Fibroblast of lung (primary cell): ENCODE measurements at regions not wholly inside any gene's neighbourhood (a gene's known extent, or its start where the extent isn't known, plus 50 kb on each side); places are given as distances from the start of the nearest gene placed in this dataset.

Experiments used
- DNase-seq, 2 donors: peaks; one replicate each; pipeline versions ENCODE4 v3.0.0 to v3.0.0-alpha.2; 2010; ENCODE audit warnings: low read depth in 2 of 2
- H2AFZ ChIP-seq: 2 replicates; pipeline ENCODE4 v1.5.1; 2012; ENCODE audit warnings: low read length, control low read depth, inconsistent platforms
- H3K27ac ChIP-seq: 2 replicates; pipeline ENCODE4 v1.5.1; 2011; ENCODE audit warnings: low read length, control low read depth; ENCODE audit not compliant: insufficient read depth
- H3K27me3 ChIP-seq: 2 replicates; pipeline ENCODE4 v1.5.1; 2011; ENCODE audit warnings: mild to moderate bottlenecking, low read length; ENCODE audit not compliant: control insufficient read depth, insufficient read depth
- H3K36me3 ChIP-seq: 2 replicates; pipeline ENCODE4 v1.5.1; 2011; ENCODE audit warnings: low read length; ENCODE audit not compliant: control insufficient read depth, insufficient read depth
- H3K4me1 ChIP-seq: 2 replicates; pipeline ENCODE4 v1.5.1; 2011; ENCODE audit warnings: low read length; ENCODE audit not compliant: control insufficient read depth, insufficient read depth; ENCODE audit errors: extremely low read depth
- H3K4me2 ChIP-seq: 2 replicates; pipeline ENCODE4 v1.5.1; 2011; ENCODE audit warnings: low read length, control low read depth; ENCODE audit not compliant: insufficient read depth; ENCODE audit errors: extremely low read depth
- H3K4me3 ChIP-seq, 4 experiments: fragments of 200-600 bp in 1 of 4; sonication (generic) in 1 of 4; replicated peaks in 1 of 4; 2 replicates each; pipeline ENCODE4 v1.5.1; 2011 to 2016; ENCODE audit warnings: low read length in 4 of 4, low read depth in 3 of 4, mild to moderate bottlenecking in 3 of 4, control low read depth in 2 of 4, inconsistent platforms in 1 of 4, mixed read lengths in 1 of 4; ENCODE audit not compliant: insufficient read depth in 1 of 4; ENCODE audit errors: control extremely low read depth in 1 of 4
- H3K79me2 ChIP-seq: 2 replicates; pipeline ENCODE4 v1.5.1; 2012; ENCODE audit warnings: mild to moderate bottlenecking, low read length, inconsistent platforms; ENCODE audit not compliant: control insufficient read depth, insufficient read depth
- H3K9ac ChIP-seq: 2 replicates; pipeline ENCODE4 v1.5.1; 2011; ENCODE audit warnings: mild to moderate bottlenecking, low read length, control low read depth; ENCODE audit not compliant: insufficient read depth
- H3K9me3 ChIP-seq: 2 replicates; pipeline ENCODE4 v1.5.1; 2012; ENCODE audit warnings: low read depth, low read length; ENCODE audit not compliant: control insufficient read depth, insufficient read depth
- H4K20me1 ChIP-seq: 2 replicates; pipeline ENCODE4 v1.5.1; 2011; ENCODE audit warnings: low read length; ENCODE audit not compliant: control insufficient read depth, insufficient read depth; ENCODE audit errors: extremely low read depth
- EZH2 ChIP-seq: IDR thresholded peaks from 2 replicates; pipeline ENCODE4 v1.5.1; 2012; ENCODE audit warnings: low read length, control low read depth, mild to moderate bottlenecking; ENCODE audit errors: missing control alignments
- TF ChIP-seq, protein P1 (sequence below), 2 donors: IDR thresholded peaks in 1 of 2; conservative IDR thresholded peaks in 1 of 2; 1 replicate in 1 of 2; 2 replicates in 1 of 2; pipeline ENCODE4 v1.5.1; 2011 to 2012; ENCODE audit warnings: low read length in 2 of 2, control low read depth in 1 of 2, inconsistent platforms in 1 of 2, low read depth in 1 of 2, mild to moderate bottlenecking in 1 of 2

DNA sequence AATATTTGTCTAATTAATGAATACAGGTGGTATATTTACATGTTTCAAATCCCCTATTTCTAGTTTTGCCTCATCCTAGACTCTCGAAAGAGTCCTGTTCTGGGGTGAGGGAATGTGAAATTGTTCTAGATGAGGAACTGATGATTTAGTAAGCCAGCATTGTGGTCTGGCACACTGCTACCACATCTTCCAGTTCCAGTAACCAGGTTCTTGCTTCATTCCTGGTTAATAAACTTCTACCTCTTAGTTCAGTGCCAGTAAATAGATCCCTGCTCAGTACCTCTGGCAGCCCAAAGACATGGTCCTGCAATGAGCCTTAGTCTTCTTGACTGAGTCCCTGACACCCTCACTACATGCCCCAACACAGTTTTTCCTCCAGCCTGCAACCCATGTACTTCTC is 207.7 kb downstream of the SREK1 start:
- H2AFZ ChIP-seq: no peak overlapping the region
- no peaks in the 10 kb centered on the region for H3K27me3 ChIP-seq
- no peak for TF ChIP-seq EZH2
- TF ChIP-seq, protein P1, sequence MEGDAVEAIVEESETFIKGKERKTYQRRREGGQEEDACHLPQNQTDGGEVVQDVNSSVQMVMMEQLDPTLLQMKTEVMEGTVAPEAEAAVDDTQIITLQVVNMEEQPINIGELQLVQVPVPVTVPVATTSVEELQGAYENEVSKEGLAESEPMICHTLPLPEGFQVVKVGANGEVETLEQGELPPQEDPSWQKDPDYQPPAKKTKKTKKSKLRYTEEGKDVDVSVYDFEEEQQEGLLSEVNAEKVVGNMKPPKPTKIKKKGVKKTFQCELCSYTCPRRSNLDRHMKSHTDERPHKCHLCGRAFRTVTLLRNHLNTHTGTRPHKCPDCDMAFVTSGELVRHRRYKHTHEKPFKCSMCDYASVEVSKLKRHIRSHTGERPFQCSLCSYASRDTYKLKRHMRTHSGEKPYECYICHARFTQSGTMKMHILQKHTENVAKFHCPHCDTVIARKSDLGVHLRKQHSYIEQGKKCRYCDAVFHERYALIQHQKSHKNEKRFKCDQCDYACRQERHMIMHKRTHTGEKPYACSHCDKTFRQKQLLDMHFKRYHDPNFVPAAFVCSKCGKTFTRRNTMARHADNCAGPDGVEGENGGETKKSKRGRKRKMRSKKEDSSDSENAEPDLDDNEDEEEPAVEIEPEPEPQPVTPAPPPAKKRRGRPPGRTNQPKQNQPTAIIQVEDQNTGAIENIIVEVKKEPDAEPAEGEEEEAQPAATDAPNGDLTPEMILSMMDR (conservative IDR thresholded peaks at IDR 0.05 in 1 of 2, IDR thresholded peaks at IDR 0.05 in 1 of 2; ENCODE audit: low read depth in 1 of 2, low read length in 2 of 2): no peak
- H4K20me1 ChIP-seq: no peaks in the 10 kb centered on the region
- no peaks in the 10 kb centered on the region for H3K79me2 ChIP-seq
- H3K4me3 ChIP-seq: no peak overlapping the region
- H3K36me3 ChIP-seq: no peaks in the 10 kb centered on the region
- no peak overlapping the region for H3K27ac ChIP-seq
- no peak for DNase-seq
- H3K4me2 ChIP-seq: no peak overlapping the region
- H3K9ac ChIP-seq: no peak overlapping the region
- no peaks in the 10 kb centered on the region for H3K9me3 ChIP-seq
- no peaks in the 10 kb centered on the region for H3K4me1 ChIP-seq

DNA sequence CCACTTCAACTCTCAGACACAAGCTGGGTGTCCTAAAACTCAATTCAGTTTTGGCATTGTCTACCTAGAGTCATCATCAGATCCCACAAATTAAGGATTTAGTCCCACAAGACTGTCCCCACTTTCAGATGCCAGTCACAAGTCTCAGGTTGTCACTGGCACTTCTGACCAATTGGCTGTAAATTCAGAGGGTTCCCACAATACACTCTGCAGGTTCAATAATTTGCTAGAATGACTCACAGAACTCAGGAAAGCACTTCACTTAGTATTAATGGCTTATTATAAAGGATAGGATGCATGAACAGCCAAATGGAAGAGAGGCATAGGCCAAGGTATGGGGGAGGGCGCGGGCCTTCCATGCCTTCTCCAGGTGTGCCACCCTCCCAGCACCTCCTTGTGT is 209.1 kb downstream of the SREK1 start:
- H3K79me2 ChIP-seq: no peaks in the 10 kb centered on the region
- H4K20me1 ChIP-seq: no peaks in the 10 kb centered on the region
- no peak overlapping the region for H2AFZ ChIP-seq
- H3K36me3 ChIP-seq: no peaks in the 10 kb centered on the region
- H3K4me1 ChIP-seq: no peaks in the 10 kb centered on the region
- H3K27ac ChIP-seq: no peak overlapping the region
- DNase-seq: no peak
- H3K9me3 ChIP-seq: no peaks in the 10 kb centered on the region
- no peak overlapping the region for H3K4me3 ChIP-seq
- no peak overlapping the region for H3K9ac ChIP-seq
- no peak for TF ChIP-seq EZH2
- TF ChIP-seq, protein P1 (conservative IDR thresholded peaks at IDR 0.05 in 1 of 2, IDR thresholded peaks at IDR 0.05 in 1 of 2; ENCODE audit: low read depth in 1 of 2, low read length in 2 of 2): no peak
- H3K4me2 ChIP-seq: no peak overlapping the region
- H3K27me3 ChIP-seq: no peaks in the 10 kb centered on the region

DNA sequence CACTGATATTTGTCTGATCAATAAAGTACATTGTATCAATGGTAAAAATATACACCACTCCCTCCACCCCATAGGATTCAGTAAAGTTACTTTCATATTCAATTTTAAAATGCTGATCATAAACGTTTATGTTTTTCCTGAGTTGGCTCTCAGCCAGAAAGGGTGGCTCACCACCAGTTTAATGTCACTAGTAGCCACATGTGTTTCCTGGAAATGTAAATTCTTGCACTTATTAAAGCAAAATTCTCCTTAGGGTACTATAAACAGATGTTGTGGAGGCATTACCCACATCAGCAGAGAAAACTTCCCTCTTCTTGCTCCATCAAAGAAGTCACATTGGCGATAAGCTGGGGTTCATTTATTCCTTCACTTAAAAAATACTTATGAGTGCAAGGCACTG is 210.3 kb downstream of the SREK1 start:
- TF ChIP-seq, protein P1 (conservative IDR thresholded peaks at IDR 0.05 in 1 of 2, IDR thresholded peaks at IDR 0.05 in 1 of 2; ENCODE audit: low read depth in 1 of 2, low read length in 2 of 2): no peak
- no peak for TF ChIP-seq EZH2
- Histone ChIP-seq H3K4me2 (no peak overlapping the region), H2AFZ (no peak overlapping the region), H4K20me1 (no peaks in the 10 kb centered on the region), H3K27me3 (no peaks in the 10 kb centered on the region), H3K79me2 (no peaks in the 10 kb centered on the region), H3K36me3 (no peaks in the 10 kb centered on the region), H3K27ac (no peak overlapping the region), H3K4me1 (no peaks in the 10 kb centered on the region), H3K4me3 (no peak overlapping the region), H3K9me3 (no peaks in the 10 kb centered on the region), H3K9ac (no peak overlapping the region)
- no peak for DNase-seq
